ENCODE measurements at regions not wholly inside any gene's neighbourhood (a gene's known extent, or its start where the extent isn't known, plus 50 kb on each side); places are given as distances from the start of the nearest gene placed in this dataset.
A peak's percentile ranks its signal among the peaks of the same experiment; 100 is the strongest.
"Not testable (repeated sequence)": the region's sequence is repeated elsewhere in the genome, so short reads cannot be mapped to it uniquely, and the experiment has no call there.

DNA sequence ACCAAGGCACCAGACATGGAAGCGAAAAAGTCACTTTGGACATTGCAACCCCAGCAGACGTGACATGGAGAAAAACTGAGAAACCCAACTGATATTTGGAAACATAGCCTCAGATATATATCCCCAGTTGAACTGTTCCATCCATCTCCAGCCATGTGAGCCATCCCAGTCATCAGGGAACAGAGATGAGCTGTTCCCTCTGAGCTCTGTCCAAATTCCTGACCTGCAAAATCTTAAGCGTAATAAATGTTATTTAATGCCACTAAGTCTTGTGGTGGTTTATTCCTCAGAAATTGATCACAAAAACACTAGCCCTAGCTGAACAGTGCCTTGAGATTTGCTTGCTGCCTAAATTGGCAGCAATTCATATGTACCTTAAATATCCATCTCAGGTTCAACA lies 182.8 kb downstream of the NRP2 start:
- DNase-seq = no peak

DNA sequence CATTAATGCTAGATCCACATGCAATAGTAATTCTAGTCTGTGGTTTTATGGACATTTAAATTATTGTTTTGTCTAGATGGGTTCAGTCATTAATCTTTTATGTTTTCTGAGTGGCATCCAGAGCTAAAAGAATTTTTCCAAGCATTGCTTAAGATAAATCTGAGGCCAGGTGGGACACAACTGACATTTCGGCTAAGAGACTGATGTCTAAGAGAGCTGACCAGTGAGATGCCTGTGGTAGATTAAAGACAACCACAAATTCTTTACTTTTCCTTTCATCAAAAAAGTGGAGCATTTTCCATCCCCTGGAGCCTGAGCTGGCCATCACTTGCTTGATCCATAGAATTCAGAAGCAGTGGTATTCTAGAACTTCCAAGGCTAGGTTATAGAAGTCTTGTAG lies 182.2 kb downstream of the NRP2 start:
- no peak for DNase-seq

DNA sequence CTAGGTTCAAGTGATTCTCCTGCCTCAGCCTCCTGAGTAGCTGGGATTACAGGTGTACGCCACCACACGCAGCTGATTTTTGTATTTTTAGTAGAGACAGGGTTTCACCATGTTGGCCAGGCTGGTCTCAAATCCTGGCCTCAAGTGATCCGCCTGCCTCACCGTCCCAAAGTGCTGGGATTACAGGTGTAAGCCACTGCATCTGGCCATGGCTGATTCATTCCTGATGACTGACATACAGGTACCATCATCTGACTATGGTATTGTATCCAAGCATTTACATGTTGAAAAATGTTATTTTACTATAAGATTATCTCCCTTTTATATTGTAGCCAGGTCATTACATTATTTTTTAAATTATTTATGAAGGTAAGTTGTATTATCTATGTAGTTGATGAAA lies 180.5 kb downstream of the NRP2 start:
- not testable (repeated sequence) for DNase-seq

DNA sequence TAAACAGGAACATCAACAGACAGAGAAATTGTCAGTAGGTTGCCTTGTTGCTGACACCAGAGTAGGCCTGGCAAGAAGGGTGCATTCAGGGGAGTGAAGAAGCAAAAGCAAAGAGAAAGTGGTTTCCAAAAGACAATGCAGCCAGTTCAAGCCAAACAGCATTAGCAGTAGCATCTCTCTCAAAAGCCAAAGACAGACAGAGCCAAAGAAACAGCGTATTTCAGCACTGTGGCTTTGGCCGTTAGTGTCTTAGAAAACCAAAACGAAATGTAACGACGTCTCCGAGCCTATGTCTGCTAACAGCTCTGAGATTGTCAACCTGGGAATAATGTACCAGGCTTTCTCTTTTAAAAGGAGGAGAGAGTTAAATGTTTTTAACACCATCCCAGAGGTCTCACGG lies 178.6 kb downstream of the NRP2 start:
- DNase-seq = peak in 1 of 3 donors; percentile 58

DNA sequence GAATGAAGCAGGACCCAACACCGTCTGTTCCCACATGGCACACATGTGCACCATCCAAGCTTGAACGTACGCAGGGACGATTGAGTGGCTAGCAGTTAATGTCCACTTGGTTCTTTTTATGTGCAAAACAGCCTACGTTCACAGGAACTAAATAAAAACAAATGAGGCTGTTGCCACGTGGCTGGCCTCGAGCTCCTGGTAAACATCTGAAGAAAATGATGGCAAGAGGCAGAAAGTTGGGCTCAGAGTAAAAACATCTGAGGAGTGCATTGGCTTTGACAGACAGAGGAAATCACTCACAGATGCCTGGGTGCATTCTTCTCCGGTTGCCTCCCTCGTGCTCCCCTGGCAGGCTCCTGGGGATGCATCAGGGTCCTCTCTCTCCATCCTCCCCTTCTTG lies 177.9 kb downstream of the NRP2 start:
- DNase-seq = no peak

DNA sequence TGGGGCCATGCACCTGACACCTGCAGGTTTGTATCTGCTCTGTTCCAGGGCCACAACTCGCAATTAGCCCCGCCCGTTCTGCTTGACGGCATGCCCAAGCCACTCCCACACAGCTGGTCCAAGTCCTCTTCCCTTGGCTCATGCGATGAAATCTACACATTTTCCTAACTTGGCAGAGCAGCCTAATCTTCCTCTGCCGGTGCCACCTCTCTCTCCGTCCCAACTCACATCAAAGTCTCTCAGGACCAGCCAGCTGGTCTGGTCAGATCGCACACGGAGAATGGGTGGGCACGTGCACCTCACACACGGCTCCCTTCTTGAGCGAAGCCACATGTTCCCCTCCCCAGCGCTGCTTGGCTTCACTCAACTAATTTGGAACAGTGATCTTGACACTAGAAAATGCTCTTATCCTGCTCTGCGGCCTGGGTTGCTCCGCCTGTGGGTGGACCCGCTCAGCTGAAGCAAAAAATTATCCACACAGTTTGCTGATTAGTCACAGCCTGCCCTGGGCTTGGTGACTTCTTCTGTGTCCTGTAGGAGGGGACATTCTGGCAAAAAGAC lies 176.7 kb downstream of the NRP2 start:
- DNase-seq = peak; percentile 70 to 86 (median 72)

DNA sequence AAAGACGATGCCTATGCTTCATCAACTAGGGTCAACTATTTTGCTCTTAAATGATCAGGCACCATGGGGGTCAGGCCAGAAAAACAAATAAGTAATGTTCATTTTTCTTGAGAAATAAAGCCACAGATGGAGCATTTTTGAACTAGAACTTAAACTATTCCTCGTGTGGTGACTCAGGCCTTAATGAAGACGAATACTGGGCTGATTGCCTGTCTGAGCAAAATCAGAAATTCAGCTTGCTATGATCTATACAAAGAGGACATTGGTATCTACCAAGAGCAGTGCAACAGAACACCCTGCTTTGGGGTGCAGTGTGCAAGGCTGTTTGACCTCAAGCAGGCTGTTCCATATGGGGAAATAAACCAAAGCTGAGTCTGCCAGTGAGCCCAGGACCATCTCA lies 176.0 kb downstream of the NRP2 start:
- DNase-seq = peak in 1 of 3 donors; percentile 61

DNA sequence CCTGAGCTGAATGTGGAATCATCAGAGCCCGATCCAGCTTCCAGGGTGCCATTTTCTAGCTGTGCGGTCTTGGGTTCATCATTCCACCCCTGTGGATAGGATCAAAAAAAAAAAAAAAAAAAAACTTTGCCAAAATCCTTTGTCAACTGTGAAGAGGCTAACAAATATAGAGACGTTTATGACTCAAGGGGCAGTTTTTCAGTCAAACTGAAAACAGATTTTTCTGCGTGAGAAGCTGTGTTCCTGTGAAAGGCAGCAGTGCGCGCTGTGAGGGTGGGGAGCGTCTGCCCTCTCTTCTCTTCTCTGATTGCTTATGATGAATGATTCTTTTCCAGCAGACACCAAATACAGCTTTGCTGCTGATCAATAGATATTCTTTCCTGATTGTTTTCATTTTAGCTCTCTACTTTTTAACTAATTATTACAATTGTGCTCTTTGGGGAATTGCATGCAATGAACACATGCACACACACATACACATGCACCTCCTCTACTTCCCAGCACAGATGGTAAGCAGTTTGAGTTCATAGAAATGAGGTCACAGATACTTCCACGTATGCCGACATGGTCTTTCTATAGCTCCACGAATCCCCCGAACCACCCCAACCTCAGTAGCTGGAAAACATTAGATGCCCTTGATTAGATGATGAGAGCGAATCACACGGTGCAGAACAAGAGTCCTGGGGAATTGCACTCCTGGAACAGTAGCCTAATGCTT lies 175.4 kb downstream of the NRP2 start:
- peak in 1 of 3 donors; percentile 36 for DNase-seq

DNA sequence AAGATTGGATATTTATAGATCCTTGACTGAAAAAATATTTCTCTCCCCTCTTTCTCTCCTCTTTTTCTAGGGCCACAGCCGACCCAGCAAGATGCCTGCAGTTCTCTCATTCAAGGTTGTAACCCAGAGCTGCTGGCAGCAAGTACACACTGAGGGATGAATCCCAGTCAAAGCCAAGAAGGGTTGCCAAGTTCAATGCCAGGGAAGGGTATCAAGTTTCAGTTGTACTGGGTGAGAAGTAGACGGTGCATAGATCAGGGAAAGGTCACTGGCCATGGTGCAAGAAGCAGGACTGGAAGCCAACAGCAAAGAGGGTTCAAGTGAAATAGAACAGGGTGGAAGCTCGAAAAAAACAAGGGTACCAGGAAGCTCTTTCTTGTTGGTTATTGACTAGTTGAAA lies 170.2 kb downstream of the NRP2 start:
- peak in 1 of 3 donors; percentile 27 for DNase-seq

DNA sequence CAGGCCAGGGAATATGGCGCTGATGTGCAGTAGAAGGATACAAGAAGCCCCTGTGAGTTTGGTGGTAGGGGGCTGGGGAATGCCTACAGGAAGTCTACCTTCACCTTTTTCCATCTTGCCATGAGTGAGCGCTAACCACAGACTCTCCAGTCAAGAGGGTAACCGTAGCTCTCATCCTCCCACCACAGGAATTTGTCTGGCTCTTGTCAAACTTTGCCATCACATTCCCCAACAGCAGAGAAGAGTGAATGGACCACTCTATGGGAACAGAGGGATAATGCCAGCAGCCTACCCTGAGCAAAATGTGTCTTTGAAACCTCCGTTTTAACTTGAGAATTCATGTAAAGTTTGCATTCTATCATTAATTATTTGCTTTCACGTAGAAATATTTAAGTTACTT lies 168.3 kb downstream of the NRP2 start:
- DNase-seq = no peak

DNA sequence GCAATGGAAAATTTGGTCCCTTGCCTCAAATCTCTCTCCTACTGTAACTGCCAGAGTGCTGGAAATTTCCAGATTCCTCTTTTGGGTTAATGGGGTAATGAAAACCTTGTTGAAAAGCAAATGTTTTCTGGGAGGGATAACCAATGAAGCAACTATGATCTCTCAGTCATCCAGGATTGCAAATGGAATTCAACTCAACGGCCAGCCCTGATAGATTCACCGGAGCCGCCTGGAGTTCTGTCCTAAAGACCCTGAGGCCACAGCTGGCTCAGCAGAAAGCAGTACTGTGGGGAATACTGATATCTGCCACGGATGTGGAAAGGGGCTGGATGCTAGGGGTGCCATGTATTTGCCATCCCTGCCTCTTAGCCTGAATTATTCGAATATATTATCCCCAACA lies 167.8 kb downstream of the NRP2 start:
- no peak for DNase-seq

DNA sequence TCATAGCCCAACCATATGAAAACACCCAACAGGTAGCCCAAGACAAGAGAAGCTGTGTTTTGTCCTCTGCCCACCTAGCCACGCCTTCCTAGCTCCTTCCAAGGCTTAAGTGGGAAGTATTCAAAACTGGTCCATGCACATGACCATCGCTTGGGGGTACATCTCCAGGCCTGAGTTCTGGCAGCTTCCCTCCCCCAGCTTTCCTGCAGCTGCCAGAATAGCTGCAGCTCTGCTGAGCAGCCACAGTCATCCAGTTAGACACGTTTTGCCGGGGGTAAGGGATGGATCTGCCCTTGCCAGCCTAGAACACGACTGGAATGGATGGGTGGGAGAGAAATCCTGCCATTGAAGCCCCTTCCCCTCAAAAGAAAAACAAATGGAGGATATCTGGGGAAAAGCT lies 166.8 kb downstream of the NRP2 start:
- DNase-seq = peak in 1 of 3 donors; percentile 32

DNA sequence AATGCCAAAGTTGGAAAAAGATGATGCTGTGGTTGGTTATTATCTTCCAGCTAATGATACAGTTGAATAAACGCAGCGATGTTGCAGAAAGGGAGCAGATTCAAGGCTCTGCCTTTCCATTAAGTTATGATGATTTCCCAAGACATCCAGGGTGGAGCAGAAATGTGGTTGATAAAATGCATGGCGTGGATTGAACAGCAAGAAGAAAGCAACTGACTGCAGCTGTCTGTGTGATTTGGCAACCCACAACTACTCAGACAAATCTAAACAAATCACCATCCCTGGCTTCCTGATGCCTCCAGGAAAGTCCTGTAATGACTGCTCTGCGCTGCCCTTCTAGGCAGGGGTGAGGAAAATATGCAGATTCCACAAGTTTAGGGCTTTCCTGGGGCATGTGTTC lies 166.3 kb downstream of the NRP2 start:
- no peak for DNase-seq
